Naive thymus-derived CD4-positive, alpha-beta T cell (primary cell): ENCODE measurements at regions not wholly inside any gene's neighbourhood (a gene's known extent, or its start where the extent isn't known, plus 50 kb on each side); places are given as distances from the start of the nearest gene placed in this dataset.

Experiments
- ATAC-seq: fragments of 150-1000 bp; cut with Tn5 transposase; 2 replicates; pipeline ENCODE4 v1.10.0; 2021; ENCODE audit warnings: mild to moderate bottlenecking, moderate library complexity
- CTCF ChIA-PET: fragments of 350-600 bp; sonication (Branson Sonifier 250); formaldehyde crosslinking; loops from one replicate; lab custom pipeline; 2021; ENCODE audit warnings: antibody characterized with exemption; lab: Charles Lee
- POLR2A ChIA-PET: fragments of 350-600 bp; sonication (Branson Sonifier 250); formaldehyde crosslinking; loops from one replicate; lab custom pipeline; 2021; ENCODE audit warnings: antibody characterized with exemption, inconsistent platforms; lab: Charles Lee
- DNase-seq, 9 donors: peaks; one replicate each; pipeline versions ENCODE4 v3.0.0 to v3.0.0-alpha.2; 2020 to 2022; ENCODE audit warnings: mixed read lengths in 1 of 9
- H3K27ac ChIP-seq: one replicate; pipeline ENCODE4 v1.7.0; 2013; ENCODE audit warnings: mild to moderate bottlenecking, low read depth, low read length, moderate library complexity
- H3K27me3 ChIP-seq, 2 donors: one replicate each; pipeline ENCODE4 v1.7.0; 2013; ENCODE audit warnings: low read length in 2 of 2, mild to moderate bottlenecking in 2 of 2, moderate library complexity in 2 of 2; ENCODE audit not compliant: control insufficient read depth in 2 of 2, insufficient read depth in 2 of 2
- H3K36me3 ChIP-seq, 3 experiments: 1 replicate in 2 of 3; 2 replicates in 1 of 3; pipeline ENCODE4 v1.7.0; 2013; ENCODE audit warnings: low read length in 3 of 3, mild to moderate bottlenecking in 3 of 3, moderate library complexity in 1 of 3; ENCODE audit not compliant: insufficient read depth in 3 of 3, control insufficient read depth in 2 of 3
- H3K4me1 ChIP-seq, 2 donors: one replicate each; pipeline ENCODE4 v1.7.0; 2013; ENCODE audit warnings: low read length in 2 of 2, mild to moderate bottlenecking in 2 of 2, moderate library complexity in 1 of 2; ENCODE audit not compliant: control insufficient read depth in 2 of 2, insufficient read depth in 2 of 2
- H3K4me3 ChIP-seq: 2 replicates; pipeline ENCODE4 v1.7.0; 2013; ENCODE audit warnings: mild to moderate bottlenecking, low read length
- H3K9me3 ChIP-seq, 3 experiments: 1 replicate in 2 of 3; 2 replicates in 1 of 3; pipeline ENCODE4 v1.7.0; 2013; ENCODE audit warnings: low read length in 3 of 3; ENCODE audit not compliant: control insufficient read depth in 2 of 3
- H3K27ac Mint-ChIP-seq, 9 donors: one replicate each; pipeline ENCODE4 v1.8.0; 2020 to 2022; ENCODE audit warnings: mixed read lengths in 9 of 9, mild to moderate bottlenecking in 8 of 9, moderate library complexity in 5 of 9, inconsistent platforms in 2 of 9
- H3K27me3 Mint-ChIP-seq, 5 donors: one replicate each; pipeline ENCODE4 v1.8.0; 2021 to 2022; ENCODE audit warnings: mixed read lengths in 5 of 5, mild to moderate bottlenecking in 1 of 5
- H3K36me3 Mint-ChIP-seq, 5 donors: one replicate each; pipeline ENCODE4 v1.8.0; 2020 to 2022; ENCODE audit warnings: mixed read lengths in 5 of 5, mild to moderate bottlenecking in 3 of 5, inconsistent platforms in 1 of 5
- H3K4me1 Mint-ChIP-seq, 7 donors: one replicate each; pipeline ENCODE4 v1.8.0; 2020 to 2022; ENCODE audit warnings: mixed read lengths in 7 of 7, mild to moderate bottlenecking in 3 of 7, inconsistent platforms in 1 of 7
- H3K4me3 Mint-ChIP-seq, 10 donors: one replicate each; pipeline ENCODE4 v1.8.0; 2020 to 2022; ENCODE audit warnings: mild to moderate bottlenecking in 10 of 10, mixed read lengths in 10 of 10, moderate library complexity in 6 of 10, inconsistent platforms in 2 of 10
- H3K9me3 Mint-ChIP-seq, 11 donors: one replicate each; pipeline ENCODE4 v1.8.0; 2020 to 2022; ENCODE audit warnings: mixed read lengths in 11 of 11, mild to moderate bottlenecking in 4 of 11, inconsistent platforms in 1 of 11, moderate library complexity in 1 of 11
- intact Hi-C, 2 donors: fragments of 100-400 bp; cut with micrococcal nuclease; formaldehyde crosslinking; loops; one replicate each; pipeline ENCODE4 v1.15.1; 2023

- POLR2A ChIA-PET = no interaction called here
- Mint-ChIP-seq H3K9me3 (no peaks in the 10 kb centered on the region), H3K4me1 (peaks cover 0 to 5% (median 0%) of the 10 kb centered on the region in 7 donors), H3K4me3 (no peak overlapping the region), H3K27me3 (peaks cover 0 to 14% (median 0%) of the 10 kb centered on the region in 5 donors), H3K36me3 (no peaks in the 10 kb centered on the region), H3K27ac (no peak overlapping the region)
- no peaks in the 10 kb centered on the region for H3K9me3 ChIP-seq
- DNase-seq (no peak), ATAC-seq (no peak)
- intact Hi-C loops = no loop called here
- no peaks in the 10 kb centered on the region for H3K36me3 ChIP-seq
- H3K4me1 ChIP-seq = no peaks in the 10 kb centered on the region
- CTCF ChIA-PET = interaction anchor here (1.4 kb wide), 1 partner anchor 62 kb away, joined by 3 read pairs; no protein-coding TSS in a partner anchor
- H3K27ac ChIP-seq = no peak overlapping the region
- no peaks in the 10 kb centered on the region for H3K27me3 ChIP-seq
- H3K4me3 ChIP-seq = no peak overlapping the region
Measured at GRCh38 chr4:140298001-140298400, 75.4 kb upstream of the SCOC start.

GRCh38 chr4:140297221-140297570 is 76.2 kb upstream of the SCOC start:
- POLR2A ChIA-PET = no interaction called here
- Histone ChIP-seq H3K27ac (no peak overlapping the region), H3K9me3 (no peaks in the 10 kb centered on the region), H3K36me3 (no peaks in the 10 kb centered on the region), H3K4me3 (no peak overlapping the region), H3K27me3 (no peaks in the 10 kb centered on the region), H3K4me1 (no peaks in the 10 kb centered on the region)
- ATAC-seq (no peak), DNase-seq (no peak)
- peaks cover 0 to 5% (median 0%) of the 10 kb centered on the region in 7 donors for H3K4me1 Mint-ChIP-seq
- no peak overlapping the region for H3K27ac Mint-ChIP-seq
- no peaks in the 10 kb centered on the region for H3K9me3 Mint-ChIP-seq
- intact Hi-C loops = no loop called here
- H3K36me3 Mint-ChIP-seq = no peaks in the 10 kb centered on the region
- CTCF ChIA-PET = no interaction called here
- H3K27me3 Mint-ChIP-seq = peaks cover 0 to 14% (median 0%) of the 10 kb centered on the region in 5 donors
- no peak overlapping the region for H3K4me3 Mint-ChIP-seq

GRCh38 chr4:140296335-140297220 is 76.9 kb upstream of the SCOC start:
- CTCF ChIA-PET = no interaction called here
- H3K27me3 ChIP-seq = no peaks in the 10 kb centered on the region
- no peaks in the 10 kb centered on the region for H3K4me1 ChIP-seq
- no peaks in the 10 kb centered on the region for H3K9me3 ChIP-seq
- no peak overlapping the region for H3K27ac Mint-ChIP-seq
- peaks cover 0 to 17% (median 0%) of the 10 kb centered on the region in 5 donors for H3K27me3 Mint-ChIP-seq
- peaks cover 0 to 5% (median 0%) of the 10 kb centered on the region in 7 donors for H3K4me1 Mint-ChIP-seq
- H3K27ac ChIP-seq = no peak overlapping the region
- DNase-seq = no peak
- ATAC-seq = no peak
- H3K36me3 ChIP-seq = no peaks in the 10 kb centered on the region
- no peaks in the 10 kb centered on the region for H3K9me3 Mint-ChIP-seq
- POLR2A ChIA-PET = no interaction called here
- no peak overlapping the region for H3K4me3 ChIP-seq
- H3K36me3 Mint-ChIP-seq = no peaks in the 10 kb centered on the region
- no peak overlapping the region for H3K4me3 Mint-ChIP-seq
- intact Hi-C loops = no loop called here

GRCh38 chr4:140293979-140294378 is 79.5 kb upstream of the SCOC start:
- Mint-ChIP-seq H3K4me3 (no peak overlapping the region), H3K27ac (no peak overlapping the region), H3K4me1 (no peaks in the 10 kb centered on the region), H3K9me3 (no peaks in the 10 kb centered on the region), H3K27me3 (peaks cover 0 to 11% (median 0%) of the 10 kb centered on the region in 5 donors), H3K36me3 (no peaks in the 10 kb centered on the region)
- Histone ChIP-seq H3K4me1 (no peaks in the 10 kb centered on the region), H3K4me3 (no peak overlapping the region), H3K27me3 (no peaks in the 10 kb centered on the region), H3K27ac (no peak overlapping the region), H3K36me3 (no peaks in the 10 kb centered on the region), H3K9me3 (no peaks in the 10 kb centered on the region)
- ATAC-seq = no peak
- intact Hi-C loops = no loop called here
- no peak for DNase-seq
- ChIA-PET POLR2A (no interaction called here), CTCF (no interaction called here)

GRCh38 chr4:140291259-140291658 is 82.2 kb upstream of the SCOC start:
- H3K9me3 Mint-ChIP-seq = no peaks in the 10 kb centered on the region
- no peaks in the 10 kb centered on the region for H3K27me3 ChIP-seq
- ATAC-seq (no peak), DNase-seq (no peak)
- peaks cover 0 to 11% (median 0%) of the 10 kb centered on the region in 5 donors for H3K27me3 Mint-ChIP-seq
- CTCF ChIA-PET = no interaction called here
- no peaks in the 10 kb centered on the region for H3K36me3 ChIP-seq
- no peak overlapping the region for H3K27ac Mint-ChIP-seq
- no peak overlapping the region for H3K4me3 Mint-ChIP-seq
- H3K9me3 ChIP-seq = no peaks in the 10 kb centered on the region
- intact Hi-C loops = no loop called here
- POLR2A ChIA-PET = no interaction called here
- no peaks in the 10 kb centered on the region for H3K36me3 Mint-ChIP-seq
- no peaks in the 10 kb centered on the region for H3K4me1 ChIP-seq
- no peak overlapping the region for H3K27ac ChIP-seq
- no peaks in the 10 kb centered on the region for H3K4me1 Mint-ChIP-seq
- no peak overlapping the region for H3K4me3 ChIP-seq

GRCh38 chr4:140289486-140289885 is 84.0 kb upstream of the SCOC start:
- intact Hi-C loops = no loop called here
- Mint-ChIP-seq H3K4me3 (no peak overlapping the region), H3K4me1 (no peaks in the 10 kb centered on the region), H3K27ac (no peak overlapping the region), H3K9me3 (no peaks in the 10 kb centered on the region), H3K27me3 (peaks cover 0 to 7% (median 4%) of the 10 kb centered on the region in 5 donors), H3K36me3 (no peaks in the 10 kb centered on the region)
- ATAC-seq (no peak), DNase-seq (no peak)
- ChIA-PET POLR2A (no interaction called here), CTCF (no interaction called here)
- no peak overlapping the region for H3K4me3 ChIP-seq
- no peaks in the 10 kb centered on the region for H3K9me3 ChIP-seq
- H3K27ac ChIP-seq = no peak overlapping the region
- no peaks in the 10 kb centered on the region for H3K4me1 ChIP-seq
- no peaks in the 10 kb centered on the region for H3K27me3 ChIP-seq
- no peaks in the 10 kb centered on the region for H3K36me3 ChIP-seq

GRCh38 chr4:140286456-140286855 is 87.0 kb upstream of the SCOC start:
- H3K27ac Mint-ChIP-seq = no peak overlapping the region
- H3K27ac ChIP-seq = no peak overlapping the region
- ChIA-PET CTCF (no interaction called here), POLR2A (no interaction called here)
- peaks cover 0 to 18% (median 8%) of the 10 kb centered on the region in 5 donors for H3K27me3 Mint-ChIP-seq
- no peak overlapping the region for H3K4me3 ChIP-seq
- H3K36me3 ChIP-seq = no peaks in the 10 kb centered on the region
- intact Hi-C loops = no loop called here
- H3K4me1 Mint-ChIP-seq = no peaks in the 10 kb centered on the region
- ATAC-seq = no peak
- H3K27me3 ChIP-seq = no peaks in the 10 kb centered on the region
- H3K36me3 Mint-ChIP-seq = no peaks in the 10 kb centered on the region
- no peak for DNase-seq
- H3K4me3 Mint-ChIP-seq = no peak overlapping the region
- H3K4me1 ChIP-seq = no peaks in the 10 kb centered on the region
- no peaks in the 10 kb centered on the region for H3K9me3 Mint-ChIP-seq
- no peaks in the 10 kb centered on the region for H3K9me3 ChIP-seq
